ENCODE measurements at regions not wholly inside any gene's neighbourhood (a gene's known extent, or its start where the extent isn't known, plus 50 kb on each side); places are given as distances from the start of the nearest gene placed in this dataset.
A peak's percentile ranks its signal among the peaks of the same experiment; 100 is the strongest.

DNA sequence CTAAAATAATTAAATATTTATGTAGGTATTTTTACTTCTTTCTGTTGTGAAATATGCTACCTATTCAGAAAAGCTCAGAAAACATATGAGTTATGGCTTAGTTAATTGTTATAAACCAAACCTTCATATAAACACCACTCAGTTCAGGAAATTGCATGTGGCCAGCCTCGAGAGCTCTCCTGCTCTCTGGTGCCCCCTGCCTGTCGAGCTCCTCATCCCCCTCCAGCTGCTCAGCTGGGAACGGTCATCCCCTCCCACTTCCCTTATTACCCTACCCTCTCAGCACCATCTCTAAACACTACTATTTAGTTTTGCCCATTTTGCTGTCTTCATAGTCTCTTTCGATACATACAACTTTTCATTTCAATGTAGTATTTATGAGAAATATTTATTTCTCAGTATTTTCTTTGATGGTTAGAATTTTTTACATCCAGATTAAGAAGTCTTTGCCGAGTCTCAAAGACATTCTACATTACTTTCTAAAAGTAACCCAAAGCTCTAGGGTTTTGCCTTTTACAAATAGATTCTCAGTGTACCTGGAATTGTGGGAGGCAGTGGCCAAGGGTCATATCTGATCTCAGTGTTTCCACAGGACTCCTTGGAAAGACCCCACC, 51.2 kb upstream of the SEMA4D start:
- no peaks in the 10 kb centered on the region for H3K27me3 ChIP-seq

DNA sequence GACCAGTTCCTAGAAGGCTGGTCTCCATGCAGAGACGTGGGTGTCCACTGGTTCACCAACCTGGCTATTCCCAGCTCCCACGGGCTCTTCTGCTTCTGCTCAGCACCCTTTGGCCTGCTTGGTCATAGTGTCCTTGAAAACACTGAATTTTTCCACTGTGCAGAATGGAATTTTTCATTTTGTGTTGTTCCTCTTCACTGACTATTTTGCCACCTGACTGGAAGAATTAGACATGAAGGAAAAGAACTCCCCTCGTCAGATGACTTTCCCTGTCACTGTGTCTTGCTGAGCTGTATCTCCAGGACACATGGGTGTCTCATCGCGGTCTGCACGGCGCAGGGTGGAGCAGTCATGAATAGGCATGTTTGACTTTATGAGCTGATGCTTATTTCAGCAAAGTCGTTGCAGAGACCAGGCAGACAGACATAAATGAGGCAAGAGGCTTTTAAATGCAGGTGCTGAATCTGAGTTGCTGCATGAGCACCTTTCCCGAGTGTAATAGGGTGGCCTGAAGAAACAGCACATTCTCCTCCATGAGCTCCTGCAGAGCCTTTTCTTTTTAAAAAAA, 50.2 kb upstream of the SEMA4D start:
- TF ChIP-seq, protein P1, sequence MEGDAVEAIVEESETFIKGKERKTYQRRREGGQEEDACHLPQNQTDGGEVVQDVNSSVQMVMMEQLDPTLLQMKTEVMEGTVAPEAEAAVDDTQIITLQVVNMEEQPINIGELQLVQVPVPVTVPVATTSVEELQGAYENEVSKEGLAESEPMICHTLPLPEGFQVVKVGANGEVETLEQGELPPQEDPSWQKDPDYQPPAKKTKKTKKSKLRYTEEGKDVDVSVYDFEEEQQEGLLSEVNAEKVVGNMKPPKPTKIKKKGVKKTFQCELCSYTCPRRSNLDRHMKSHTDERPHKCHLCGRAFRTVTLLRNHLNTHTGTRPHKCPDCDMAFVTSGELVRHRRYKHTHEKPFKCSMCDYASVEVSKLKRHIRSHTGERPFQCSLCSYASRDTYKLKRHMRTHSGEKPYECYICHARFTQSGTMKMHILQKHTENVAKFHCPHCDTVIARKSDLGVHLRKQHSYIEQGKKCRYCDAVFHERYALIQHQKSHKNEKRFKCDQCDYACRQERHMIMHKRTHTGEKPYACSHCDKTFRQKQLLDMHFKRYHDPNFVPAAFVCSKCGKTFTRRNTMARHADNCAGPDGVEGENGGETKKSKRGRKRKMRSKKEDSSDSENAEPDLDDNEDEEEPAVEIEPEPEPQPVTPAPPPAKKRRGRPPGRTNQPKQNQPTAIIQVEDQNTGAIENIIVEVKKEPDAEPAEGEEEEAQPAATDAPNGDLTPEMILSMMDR (IDR thresholded peaks at IDR 0.05) = no peak
- no peak for TF ChIP-seq POLR2AphosphoS5 (IDR thresholded peaks at IDR 0.05)
- no peak for TF ChIP-seq POLR2A (IDR thresholded peaks at IDR 0.05)
- no peak for TF ChIP-seq EP300 (IDR thresholded peaks at IDR 0.05)
- Histone ChIP-seq H3K27ac (no peak overlapping the region), H3K4me3 (no peak overlapping the region), H3K4me1 (peaks cover 0 to 7% (median 0%) of the 10 kb centered on the region in 4 donors), H3K27me3 (no peaks in the 10 kb centered on the region), H3K9me3 (peaks cover 0 to 13% (median 9%) of the 10 kb centered on the region in 4 donors), H3K36me3 (no peaks in the 10 kb centered on the region)
- 85 to 92% (median 85%) methylated on average over 9 of the region's 9 CpGs for whole genome bisulfite sequencing, 5 donors
- no peak for DNase-seq
- intact Hi-C loops (cut with DNase I; ENCODE audit: low total_unique reads) = no loop called here

More for the DNA sequence above, 51.2 kb upstream of the SEMA4D start:
- intact Hi-C loops (cut with DNase I; ENCODE audit: low total_unique reads) = no loop called here
- peaks cover 0 to 13% (median 9%) of the 10 kb centered on the region in 4 donors for H3K9me3 ChIP-seq
- no peak overlapping the region for H3K4me3 ChIP-seq
- H3K36me3 ChIP-seq = no peaks in the 10 kb centered on the region
- TF ChIP-seq POLR2A (IDR thresholded peaks at IDR 0.05) = no peak
- TF ChIP-seq, protein P1 (IDR thresholded peaks at IDR 0.05) = peak in 5 of 7 experiments; percentile 85 to 93 (median 91)
- peak in 1 of 3 donors; percentile 78 for TF ChIP-seq POLR2AphosphoS5 (IDR thresholded peaks at IDR 0.05)
- no peak overlapping the region for H3K27ac ChIP-seq
- peak; percentile 87 to 92 for DNase-seq
- WGBS, 5 donors = 22 to 29% (median 25%) methylated on average over 5 of the region's 5 CpGs
- H3K4me1 ChIP-seq = peaks cover 0 to 7% (median 0%) of the 10 kb centered on the region in 4 donors
